ENCODE measurements at regions not wholly inside any gene's neighbourhood (a gene's known extent, or its start where the extent isn't known, plus 50 kb on each side); places are given as distances from the start of the nearest gene placed in this dataset.

GRCh38 chr4:180489787-180490186, 1753.4 kb upstream of the TENM3 start:
- H3K36me3 ChIP-seq (replicated peaks in 1 of 2; ENCODE audit: control insufficient read depth in 1 of 2, insufficient read depth in 2 of 2, low read length in 2 of 2), result no peaks in the 10 kb centered on the region
- TF ChIP-seq ZMAT5 (CRISPR knock-in tag; IDR thresholded peaks at IDR 0.05; ENCODE audit: borderline replicate concordance, low read depth) (no peak), ASH2L (IDR thresholded peaks at IDR 0.05; ENCODE audit: insufficient read length, low read depth, low read length) (no peak), HNF4A (CRISPR knock-in tag; IDR thresholded peaks at IDR 0.05) (no peak), REPIN1 (CRISPR knock-in tag; IDR thresholded peaks at IDR 0.05; ENCODE audit: borderline replicate concordance, low read depth) (no peak), HDAC2 (CRISPR knock-in tag; IDR thresholded peaks at IDR 0.05) (no peak), PAX8 (CRISPR knock-in tag; IDR thresholded peaks at IDR 0.05; ENCODE audit: borderline replicate concordance) (no peak), ZNF354B (CRISPR knock-in tag; IDR thresholded peaks at IDR 0.05) (no peak), MZF1 (CRISPR knock-in tag; IDR thresholded peaks at IDR 0.05; ENCODE audit: borderline replicate concordance) (no peak)
- DNase-seq (ENCODE audit: low spot score) (no peak), ATAC-seq (no peak), FAIRE-seq (no peak)
- no peak overlapping the region for H3K4me2 ChIP-seq (ENCODE audit: low read depth, low read length)
- H3K79me2 ChIP-seq (ENCODE audit: insufficient read depth, low read length), result no peaks in the 10 kb centered on the region
- intact Hi-C loops (cut with micrococcal nuclease; ENCODE audit: unreplicated experiment) (loop anchor here (5.0 kb wide), 1 partner anchor 1243 kb away; no protein-coding TSS in a partner anchor), in situ Hi-C loops (cut with HindIII; ENCODE audit: extremely low pct_ligation_motif_present, low pct_unique_long_range_greater_than_20kb) (no loop called here)
- ChIA-PET CTCF (ENCODE audit: low intra/inter-chr PET ratio, low total read pairs) (no interaction called here), POLR2A (no interaction called here)
- no peaks in the 10 kb centered on the region for H3K27me3 ChIP-seq (ENCODE audit: control insufficient read depth in 1 of 2, insufficient read depth in 2 of 2, low read length in 2 of 2)
- no peak overlapping the region for H3K4me3 ChIP-seq (replicated peaks in 1 of 3; ENCODE audit: insufficient read depth in 1 of 3, low read depth in 2 of 3, low read length in 3 of 3)
- H3K9ac ChIP-seq (ENCODE audit: insufficient read depth, low read depth, low read length), result no peak overlapping the region
- BruUV-seq (replicated peaks), result no TSS peak
- H2AFZ ChIP-seq (ENCODE audit: low read length), result no peak overlapping the region
- no peaks in the 10 kb centered on the region for H3K9me3 ChIP-seq (ENCODE audit: low read length)
- no peak overlapping the region for H3K27ac ChIP-seq (ENCODE audit: extremely low read length, insufficient read depth, low read length)
- H4K20me1 ChIP-seq (ENCODE audit: insufficient read depth, low read length), result no peaks in the 10 kb centered on the region
- H3K4me1 ChIP-seq (ENCODE audit: insufficient read depth, low read length), result no peaks in the 10 kb centered on the region

GRCh38 chr4:180491210-180491609, 1752.0 kb upstream of the TENM3 start:
- Histone ChIP-seq H2AFZ (ENCODE audit: low read length) (no peak overlapping the region), H3K4me1 (ENCODE audit: insufficient read depth, low read length) (no peaks in the 10 kb centered on the region), H3K27ac (ENCODE audit: extremely low read length, insufficient read depth, low read length) (no peak overlapping the region), H3K27me3 (ENCODE audit: control insufficient read depth in 1 of 2, insufficient read depth in 2 of 2, low read length in 2 of 2) (no peaks in the 10 kb centered on the region), H3K4me3 (replicated peaks in 1 of 3; ENCODE audit: insufficient read depth in 1 of 3, low read depth in 2 of 3, low read length in 3 of 3) (no peak overlapping the region), H4K20me1 (ENCODE audit: insufficient read depth, low read length) (no peaks in the 10 kb centered on the region), H3K9me3 (ENCODE audit: low read length) (no peaks in the 10 kb centered on the region), H3K79me2 (ENCODE audit: insufficient read depth, low read length) (no peaks in the 10 kb centered on the region), H3K9ac (ENCODE audit: insufficient read depth, low read depth, low read length) (no peak overlapping the region), H3K36me3 (replicated peaks in 1 of 2; ENCODE audit: control insufficient read depth in 1 of 2, insufficient read depth in 2 of 2, low read length in 2 of 2) (no peaks in the 10 kb centered on the region), H3K4me2 (ENCODE audit: low read depth, low read length) (no peak overlapping the region)
- CTCF ChIA-PET (ENCODE audit: low intra/inter-chr PET ratio, low total read pairs), result no interaction called here
- POLR2A ChIA-PET, result no interaction called here
- no TSS peak for BruUV-seq (replicated peaks)
- TF ChIP-seq TAF1 (CRISPR knock-in tag; IDR thresholded peaks at IDR 0.05) (no peak), ATF3 (CRISPR knock-in tag; IDR thresholded peaks at IDR 0.05) (no peak), BCL6 (CRISPR knock-in tag; IDR thresholded peaks at IDR 0.05) (no peak), NBN (conservative IDR thresholded peaks at IDR 0.05) (no peak), ZNF619 (CRISPR knock-in tag; IDR thresholded peaks at IDR 0.05) (no peak), NR2F1 (CRISPR knock-in tag; IDR thresholded peaks at IDR 0.05) (no peak), ZNF468 (CRISPR knock-in tag; IDR thresholded peaks at IDR 0.05) (no peak), FOSL2 (CRISPR knock-in tag; IDR thresholded peaks at IDR 0.05) (no peak), TCF7 (IDR thresholded peaks at IDR 0.05; ENCODE audit: low read depth) (no peak), ZNF124 (CRISPR knock-in tag; IDR thresholded peaks at IDR 0.05) (no peak), ZNF672 (CRISPR knock-in tag; IDR thresholded peaks at IDR 0.05) (no peak), ARHGAP35 (CRISPR knock-in tag; IDR thresholded peaks at IDR 0.05; ENCODE audit: borderline replicate concordance) (no peak), ONECUT2 (CRISPR knock-in tag; IDR thresholded peaks at IDR 0.05) (no peak), ZNF543 (CRISPR knock-in tag; IDR thresholded peaks at IDR 0.05) (no peak), EZH2 (conservative IDR thresholded peaks at IDR 0.05; ENCODE audit: low read depth, low read length) (no peak)
- no peak for DNase-seq (ENCODE audit: low spot score)
- in situ Hi-C loops (cut with HindIII; ENCODE audit: extremely low pct_ligation_motif_present, low pct_unique_long_range_greater_than_20kb) (no loop called here), intact Hi-C loops (cut with micrococcal nuclease; ENCODE audit: unreplicated experiment) (loop anchor here (5.0 kb wide), 1 partner anchor 1241 kb away; no protein-coding TSS in a partner anchor)
- ATAC-seq, result no peak
- no peak for FAIRE-seq
- WGBS (ENCODE audit: low lambda C conversion rate), result 26% methylated on average over 2 of the region's 2 CpGs

Measured in HepG2 (cell line).